ENCODE measurements at regions not wholly inside any gene's neighbourhood (a gene's known extent, or its start where the extent isn't known, plus 50 kb on each side); places are given as distances from the start of the nearest gene placed in this dataset.
A peak's percentile ranks its signal among the peaks of the same experiment; 100 is the strongest.

GRCh38 chrX:110437686-110438085, 79.0 kb downstream of the RTL9 start:
- H3K9me3 Mint-ChIP-seq (ENCODE audit: unreplicated experiment) = no peaks in the 10 kb centered on the region
- ChIA-PET POLR2A (interaction anchor here (0.6 kb wide), 1 partner anchor 790 kb away, joined by 3 read pairs; no protein-coding TSS in a partner anchor), CTCF (interaction anchor here (1.1 kb wide), 1 partner anchor 10 kb away, joined by 3 read pairs; no protein-coding TSS in a partner anchor)
- DNase-seq (ENCODE audit: unreplicated experiment) = no peak
- H3K36me3 Mint-ChIP-seq (ENCODE audit: insufficient read depth, unreplicated experiment) = no peaks in the 10 kb centered on the region
- H3K27ac Mint-ChIP-seq (ENCODE audit: low read depth, unreplicated experiment) = no peak overlapping the region
- intact Hi-C loops (cut with micrococcal nuclease) = no loop called here
- no TSS peak for BruUV-seq (replicated peaks)
- TF ChIP-seq CTCF (IDR thresholded peaks at IDR 0.05; ENCODE audit: unreplicated experiment) = no peak
- H3K4me1 Mint-ChIP-seq (ENCODE audit: insufficient read depth, unreplicated experiment) = no peaks in the 10 kb centered on the region
- H3K4me3 Mint-ChIP-seq (ENCODE audit: unreplicated experiment) = no peak overlapping the region
- H3K27me3 Mint-ChIP-seq (ENCODE audit: insufficient read depth, unreplicated experiment) = peaks cover 89% of the 10 kb centered on the region

- no peak for DNase-seq (ENCODE audit: unreplicated experiment)
- Mint-ChIP-seq H3K9me3 (ENCODE audit: unreplicated experiment) (no peaks in the 10 kb centered on the region), H3K27me3 (ENCODE audit: insufficient read depth, unreplicated experiment) (peaks cover 92% of the 10 kb centered on the region), H3K4me3 (ENCODE audit: unreplicated experiment) (no peak overlapping the region), H3K36me3 (ENCODE audit: insufficient read depth, unreplicated experiment) (no peaks in the 10 kb centered on the region), H3K4me1 (ENCODE audit: insufficient read depth, unreplicated experiment) (no peaks in the 10 kb centered on the region), H3K27ac (ENCODE audit: low read depth, unreplicated experiment) (no peak overlapping the region)
- ChIA-PET POLR2A (interaction anchor here (0.7 to 0.8 kb wide), 2 partner anchors 8 to 253 kb away, joined by 3 read pairs; no protein-coding TSS in a partner anchor), CTCF (interaction anchor here (0.6 to 1.1 kb wide), 3 partner anchors 15 to 408 kb away, joined by 3 read pairs; no protein-coding TSS in a partner anchor)
- intact Hi-C loops (cut with micrococcal nuclease) = loop anchor here (10.0 kb wide), 1 partner anchor 555 kb away; no protein-coding TSS in a partner anchor
- no peak for TF ChIP-seq CTCF (IDR thresholded peaks at IDR 0.05; ENCODE audit: unreplicated experiment)
- BruUV-seq (replicated peaks) = no TSS peak
Observed at GRCh38 chrX:110440016-110440805, 81.6 kb downstream of the RTL9 start.

GRCh38 chrX:110442635-110443034, 84.0 kb downstream of the RTL9 start:
- Mint-ChIP-seq H3K27me3 (ENCODE audit: insufficient read depth, unreplicated experiment) (peaks cover 94% of the 10 kb centered on the region), H3K4me1 (ENCODE audit: insufficient read depth, unreplicated experiment) (no peaks in the 10 kb centered on the region), H3K27ac (ENCODE audit: low read depth, unreplicated experiment) (no peak overlapping the region), H3K36me3 (ENCODE audit: insufficient read depth, unreplicated experiment) (no peaks in the 10 kb centered on the region), H3K4me3 (ENCODE audit: unreplicated experiment) (no peak overlapping the region), H3K9me3 (ENCODE audit: unreplicated experiment) (no peaks in the 10 kb centered on the region)
- peak; percentile 26 for TF ChIP-seq CTCF (IDR thresholded peaks at IDR 0.05; ENCODE audit: unreplicated experiment)
- intact Hi-C loops (cut with micrococcal nuclease) = loop anchor here (10.0 kb wide), 1 partner anchor 552 kb away; no protein-coding TSS in a partner anchor
- no TSS peak for BruUV-seq (replicated peaks)
- DNase-seq (ENCODE audit: unreplicated experiment) = peak; percentile 62
- POLR2A ChIA-PET = no interaction called here
- CTCF ChIA-PET = no interaction called here

GRCh38 chrX:110444996-110445395, 86.3 kb downstream of the RTL9 start:
- TF ChIP-seq CTCF (IDR thresholded peaks at IDR 0.05; ENCODE audit: unreplicated experiment) = no peak
- Mint-ChIP-seq H3K9me3 (ENCODE audit: unreplicated experiment) (no peaks in the 10 kb centered on the region), H3K27ac (ENCODE audit: low read depth, unreplicated experiment) (no peak overlapping the region), H3K4me1 (ENCODE audit: insufficient read depth, unreplicated experiment) (no peaks in the 10 kb centered on the region), H3K4me3 (ENCODE audit: unreplicated experiment) (no peak overlapping the region), H3K27me3 (ENCODE audit: insufficient read depth, unreplicated experiment) (peaks cover 87% of the 10 kb centered on the region), H3K36me3 (ENCODE audit: insufficient read depth, unreplicated experiment) (no peaks in the 10 kb centered on the region)
- peak; percentile 17 for DNase-seq (ENCODE audit: unreplicated experiment)
- no TSS peak for BruUV-seq (replicated peaks)
- ChIA-PET CTCF (interaction anchor here (0.7 to 2.2 kb wide), 9 partner anchors 8 to 800 kb away, joined by 3 to 9 read pairs (median 4); partner anchors contain the start of gene PAK3), POLR2A (interaction anchor here (0.5 to 1.2 kb wide), 5 partner anchors 9 to 415 kb away, joined by 3 to 4 read pairs (median 3); no protein-coding TSS in a partner anchor)
- intact Hi-C loops (cut with micrococcal nuclease) = loop anchor here (10.0 kb wide), 1 partner anchor 550 kb away; no protein-coding TSS in a partner anchor

Measured in MCF 10A (cell line).